B cell (primary cell): ENCODE measurements at regions not wholly inside any gene's neighbourhood (a gene's known extent, or its start where the extent isn't known, plus 50 kb on each side); places are given as distances from the start of the nearest gene placed in this dataset.

Experiments used
- ATAC-seq: fragments of 200-7000 bp; cut with Tn5 transposase; one replicate; pipeline ENCODE4 v1.10.0; 2021; ENCODE audit warnings: low read depth, mild to moderate bottlenecking, moderate number of reproducible peaks, moderate library complexity
- CTCF ChIA-PET: fragments of 350-600 bp; sonication (Branson Sonifier 250); formaldehyde crosslinking; loops from one replicate; lab custom pipeline; 2021; ENCODE audit warnings: antibody characterized with exemption, inconsistent platforms; lab: Charles Lee
- POLR2A ChIA-PET: fragments of 350-600 bp; sonication (Branson Sonifier 250); formaldehyde crosslinking; loops from one replicate; lab custom pipeline; 2021; ENCODE audit warnings: antibody characterized with exemption; lab: Charles Lee
- DNase-seq: peaks from one replicate; pipeline ENCODE4 v3.0.0; 2013
- H2AFZ ChIP-seq: 2 replicates; pipeline ENCODE4 v1.6.1; 2012; ENCODE audit warnings: mild to moderate bottlenecking, low read depth, low read length; ENCODE audit not compliant: insufficient read depth, poor library complexity, severe bottlenecking
- H3K27ac ChIP-seq, 2 donors: 1 replicate in 1 of 2; 2 replicates in 1 of 2; pipeline ENCODE4 v1.5.1; 2012 to 2013; ENCODE audit warnings: low read length in 2 of 2, mild to moderate bottlenecking in 2 of 2, moderate library complexity in 1 of 2
- H3K27me3 ChIP-seq, 4 experiments: fragments of 200-600 bp in 1 of 4; sonication (generic) in 1 of 4; replicated peaks in 1 of 4; 1 replicate in 2 of 4; 2 replicates in 2 of 4; pipeline versions ENCODE4 v1.6.1 to v1.7.0; 2013 to 2016; ENCODE audit warnings: low read length in 3 of 4, mild to moderate bottlenecking in 2 of 4, mixed read lengths in 1 of 4, moderate library complexity in 1 of 4; ENCODE audit not compliant: insufficient read depth in 4 of 4, control insufficient read depth in 3 of 4; ENCODE audit errors: control extremely low read depth in 1 of 4
- H3K36me3 ChIP-seq, 2 experiments: replicated peaks in 1 of 2; 1 replicate in 1 of 2; 2 replicates in 1 of 2; pipeline versions ENCODE4 v1.6.1 to v1.7.1; 2013; ENCODE audit warnings: low read length in 1 of 2; ENCODE audit not compliant: insufficient read depth in 2 of 2, control insufficient read depth in 1 of 2; ENCODE audit errors: control extremely low read depth in 1 of 2, extremely low read depth in 1 of 2
- H3K4me1 ChIP-seq, 2 donors: fragments of 200-600 bp in 1 of 2; sonication (generic) in 1 of 2; 1 replicate in 1 of 2; 2 replicates in 1 of 2; pipeline versions ENCODE4 v1.5.1 to v1.6.1; 2013 to 2017; ENCODE audit warnings: low read length in 2 of 2; ENCODE audit not compliant: control insufficient read depth in 2 of 2, insufficient read depth in 2 of 2
- H3K4me2 ChIP-seq: replicated peaks from 2 replicates; pipeline ENCODE3; 2012; ENCODE audit warnings: mild to moderate bottlenecking, low read depth, low read length; ENCODE audit not compliant: poor library complexity, severe bottlenecking
- H3K4me3 ChIP-seq, 5 experiments: fragments of 200-600 bp in 1 of 5; sonication (generic) in 1 of 5; 1 replicate in 3 of 5; 2 replicates in 2 of 5; pipeline versions ENCODE4 v1.5.1 to v1.7.0; 2011 to 2016; ENCODE audit warnings: low read length in 4 of 5, mild to moderate bottlenecking in 4 of 5, low read depth in 2 of 5, control low read depth in 1 of 5, moderate library complexity in 1 of 5; ENCODE audit not compliant: insufficient read depth in 1 of 5; ENCODE audit errors: control extremely low read depth in 1 of 5, extremely low read depth in 1 of 5
- H3K79me2 ChIP-seq: fragments of 200-600 bp; sonication (generic); one replicate; pipeline ENCODE4 v1.6.0; 2016; ENCODE audit warnings: low read length; ENCODE audit not compliant: control insufficient read depth, insufficient read depth
- H3K9ac ChIP-seq: fragments of 200-600 bp; sonication (generic); 2 replicates; pipeline ENCODE4 v1.6.1; 2017; ENCODE audit warnings: mild to moderate bottlenecking, low read length, moderate library complexity
- H3K9me3 ChIP-seq, 3 donors: one replicate each; pipeline versions ENCODE4 v1.6.1 to v1.7.1; 2013; ENCODE audit warnings: low read length in 2 of 3; ENCODE audit not compliant: control insufficient read depth in 2 of 3, insufficient read depth in 1 of 3; ENCODE audit errors: control extremely low read depth in 1 of 3
- H4K20me1 ChIP-seq: 2 replicates; pipeline ENCODE4 v1.6.0; 2012; ENCODE audit warnings: mild to moderate bottlenecking, low read length; ENCODE audit not compliant: insufficient read depth, control insufficient read depth, poor library complexity, severe bottlenecking
- H3K27ac Mint-ChIP-seq: one replicate; pipeline ENCODE4 v1.8.0; 2021; ENCODE audit warnings: mixed read lengths
- H3K27me3 Mint-ChIP-seq: one replicate; pipeline ENCODE4 v1.8.0; 2021; ENCODE audit warnings: mixed read lengths
- H3K4me1 Mint-ChIP-seq: one replicate; pipeline ENCODE4 v1.8.0; 2021; ENCODE audit warnings: mixed read lengths
- H3K4me3 Mint-ChIP-seq: one replicate; pipeline ENCODE4 v1.8.0; 2021; ENCODE audit warnings: mixed read lengths
- H3K9me3 Mint-ChIP-seq: one replicate; pipeline ENCODE4 v1.8.0; 2022; ENCODE audit warnings: mixed read lengths; ENCODE audit not compliant: insufficient read depth
- EZH2 ChIP-seq: IDR thresholded peaks from 2 replicates; pipeline ENCODE4 v1.6.1; 2012; ENCODE audit warnings: borderline replicate concordance, low read depth, mild to moderate bottlenecking, moderate library complexity, low read length; ENCODE audit not compliant: insufficient read depth, poor library complexity, severe bottlenecking
- WGBS: methylation state at CpG from one replicate; pipeline ENCODE4 v1.1.5; 2013; ENCODE audit warnings: missing lambda C conversion rate; ENCODE audit not compliant: insufficient coverage; 5-methylcytosine and 5-hydroxymethylcytosine counted together
- intact Hi-C: fragments of 100-400 bp; cut with micrococcal nuclease; formaldehyde crosslinking; loops from one replicate; pipeline ENCODE4 v1.10.0; 2022
- TF ChIP-seq, protein P1 (sequence below): fragments of 200-600 bp; IDR thresholded peaks from one replicate; pipeline ENCODE4 v1.8.0; 2022; ENCODE audit warnings: antibody characterized with exemption, mild to moderate bottlenecking

DNA sequence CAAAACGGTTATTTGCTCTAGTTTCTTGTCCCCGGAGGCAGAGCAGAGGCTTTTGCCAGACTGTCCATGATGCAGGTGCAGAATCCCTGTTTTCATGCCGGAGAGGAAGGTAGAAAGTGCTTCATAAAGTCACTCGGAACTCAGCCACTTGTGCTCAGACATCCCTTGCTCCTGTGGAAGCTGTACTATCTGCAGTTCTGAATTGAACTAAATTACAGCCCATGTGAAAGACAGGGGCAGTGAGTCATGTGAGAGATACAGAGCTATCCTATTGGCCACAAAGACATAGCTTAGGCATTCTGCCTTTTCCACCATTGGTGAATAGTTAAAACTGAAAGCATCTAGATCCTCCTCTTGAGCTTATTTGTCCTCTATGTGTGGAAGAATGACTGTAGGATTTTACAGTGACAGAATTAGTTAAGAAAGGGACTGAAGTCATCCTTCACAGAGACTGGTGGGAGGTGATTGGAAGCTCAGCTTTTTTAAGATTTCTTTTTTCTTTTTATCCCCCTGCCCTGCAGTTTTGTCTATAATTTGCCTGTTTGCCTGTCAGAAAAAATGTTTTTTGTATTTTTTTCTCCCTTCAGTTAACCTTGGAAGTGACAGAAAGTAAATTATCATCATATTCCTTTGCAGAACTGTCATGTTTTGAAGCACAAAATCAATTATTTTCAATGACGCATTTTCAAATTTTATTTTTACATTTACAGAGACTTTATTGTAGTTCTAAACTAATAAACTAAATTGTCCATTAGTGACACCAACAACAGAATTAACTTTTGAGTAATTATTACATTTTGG lies 298.6 kb downstream of the PTPRC start:
- peaks cover 14% of the 10 kb centered on the region for H3K79me2 ChIP-seq
- DNase-seq (peak; percentile 76), ATAC-seq (peak; percentile 92)
- Mint-ChIP-seq H3K27ac (peak overlapping the region; percentile 69), H3K4me3 (peak overlapping the region; percentile 91), H3K9me3 (no peaks in the 10 kb centered on the region), H3K4me1 (peaks cover 35% of the 10 kb centered on the region), H3K27me3 (no peaks in the 10 kb centered on the region)
- 6% methylated on average over 4 of the region's 5 CpGs for WGBS
- peaks cover 10 to 33% of the 10 kb centered on the region in 2 donors for H3K4me1 ChIP-seq
- peaks cover 0 to 5% (median 0%) of the 10 kb centered on the region in 4 experiments for H3K27me3 ChIP-seq
- ChIA-PET POLR2A (interaction anchor here (0.5 kb wide), 1 partner anchor 466 kb away, joined by 5 read pairs; no protein-coding TSS in a partner anchor), CTCF (interaction anchor here (0.7 to 1.3 kb wide), 3 partner anchors 72 to 306 kb away, joined by 3 to 5 read pairs (median 3); no protein-coding TSS in a partner anchor)
- TF ChIP-seq, protein P1, sequence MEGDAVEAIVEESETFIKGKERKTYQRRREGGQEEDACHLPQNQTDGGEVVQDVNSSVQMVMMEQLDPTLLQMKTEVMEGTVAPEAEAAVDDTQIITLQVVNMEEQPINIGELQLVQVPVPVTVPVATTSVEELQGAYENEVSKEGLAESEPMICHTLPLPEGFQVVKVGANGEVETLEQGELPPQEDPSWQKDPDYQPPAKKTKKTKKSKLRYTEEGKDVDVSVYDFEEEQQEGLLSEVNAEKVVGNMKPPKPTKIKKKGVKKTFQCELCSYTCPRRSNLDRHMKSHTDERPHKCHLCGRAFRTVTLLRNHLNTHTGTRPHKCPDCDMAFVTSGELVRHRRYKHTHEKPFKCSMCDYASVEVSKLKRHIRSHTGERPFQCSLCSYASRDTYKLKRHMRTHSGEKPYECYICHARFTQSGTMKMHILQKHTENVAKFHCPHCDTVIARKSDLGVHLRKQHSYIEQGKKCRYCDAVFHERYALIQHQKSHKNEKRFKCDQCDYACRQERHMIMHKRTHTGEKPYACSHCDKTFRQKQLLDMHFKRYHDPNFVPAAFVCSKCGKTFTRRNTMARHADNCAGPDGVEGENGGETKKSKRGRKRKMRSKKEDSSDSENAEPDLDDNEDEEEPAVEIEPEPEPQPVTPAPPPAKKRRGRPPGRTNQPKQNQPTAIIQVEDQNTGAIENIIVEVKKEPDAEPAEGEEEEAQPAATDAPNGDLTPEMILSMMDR: no peak
- no peak for TF ChIP-seq EZH2
- H4K20me1 ChIP-seq: no peaks in the 10 kb centered on the region
- peak overlapping the region; percentile 70 for H3K4me2 ChIP-seq
- H2AFZ ChIP-seq: peak overlapping the region; percentile 71
- no peaks in the 10 kb centered on the region for H3K36me3 ChIP-seq
- H3K27ac ChIP-seq: peak overlapping the region; percentile 45 to 70
- H3K4me3 ChIP-seq: peak overlapping the region; percentile 55 to 92 (median 71)
- intact Hi-C loops: loop anchor here (2.0 to 5.0 kb wide), 3 partner anchors 15 to 560 kb away; no protein-coding TSS in a partner anchor
- H3K9me3 ChIP-seq: no peaks in the 10 kb centered on the region
- H3K9ac ChIP-seq: peak overlapping the region; percentile 69

DNA sequence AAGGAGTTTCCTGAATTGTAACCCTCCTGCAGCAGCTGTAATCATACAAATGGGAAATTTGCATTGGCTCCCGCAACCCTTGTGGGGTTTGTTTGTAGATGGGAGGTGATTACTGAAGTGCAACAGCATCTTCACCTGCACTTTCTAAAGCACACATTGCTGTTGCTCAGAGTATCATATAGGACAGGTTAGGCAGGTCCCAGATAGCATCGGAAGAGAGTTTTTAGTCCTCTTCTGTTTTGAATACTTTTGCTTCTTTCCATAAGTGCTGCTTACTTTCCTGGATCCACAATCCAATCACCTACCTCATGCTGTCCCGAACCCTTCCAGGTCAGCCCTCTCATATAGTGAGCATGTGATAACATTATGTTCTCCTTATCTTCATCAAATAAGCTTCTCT lies 300.4 kb downstream of the PTPRC start:
- no peak for ATAC-seq

More for the DNA sequence above, 300.4 kb downstream of the PTPRC start:
- Histone ChIP-seq H3K79me2 (peaks cover 7% of the 10 kb centered on the region), H3K4me2 (no peak overlapping the region), H3K27ac (no peak overlapping the region), H3K9me3 (no peaks in the 10 kb centered on the region), H3K4me1 (peaks cover 10 to 27% of the 10 kb centered on the region in 2 donors), H3K4me3 (no peak overlapping the region), H3K9ac (no peak overlapping the region), H4K20me1 (no peaks in the 10 kb centered on the region), H3K36me3 (no peaks in the 10 kb centered on the region), H2AFZ (no peak overlapping the region), H3K27me3 (peaks cover 0 to 5% (median 0%) of the 10 kb centered on the region in 4 experiments)
- DNase-seq: no peak
- Mint-ChIP-seq H3K4me3 (no peak overlapping the region), H3K27ac (no peak overlapping the region), H3K27me3 (no peaks in the 10 kb centered on the region), H3K4me1 (peaks cover 24% of the 10 kb centered on the region), H3K9me3 (no peaks in the 10 kb centered on the region)
- ChIA-PET CTCF (no interaction called here), POLR2A (interaction anchor here (0.6 kb wide), 1 partner anchor 745 kb away, joined by 3 read pairs; no protein-coding TSS in a partner anchor)
- 71% methylated on average over 1 of the region's 3 CpGs for WGBS
- intact Hi-C loops: loop anchor here (5.0 kb wide), 2 partner anchors 153 to 558 kb away; no protein-coding TSS in a partner anchor
- no peak for TF ChIP-seq EZH2
- TF ChIP-seq, protein P1: no peak
